ENCODE measurements at regions not wholly inside any gene's neighbourhood (a gene's known extent, or its start where the extent isn't known, plus 50 kb on each side); places are given as distances from the start of the nearest gene placed in this dataset.
"Not testable (repeated sequence)": the region's sequence is repeated elsewhere in the genome, so short reads cannot be mapped to it uniquely, and the experiment has no call there.

- Histone ChIP-seq H3K36me3 (ENCODE audit: low read depth) (no peaks in the 10 kb centered on the region), H3K9me2 (ENCODE audit: insufficient read depth) (no peaks in the 10 kb centered on the region), H3K27ac (no peak overlapping the region), H3K4me1 (replicated peaks; ENCODE audit: insufficient read depth) (no peaks in the 10 kb centered on the region), H4K20me1 (ENCODE audit: insufficient read depth) (no peaks in the 10 kb centered on the region), H3K79me2 (ENCODE audit: low read depth) (no peaks in the 10 kb centered on the region), H3K4me3 (no peak overlapping the region), H3F3A (ENCODE audit: insufficient read depth, low read depth) (no peaks in the 10 kb centered on the region), H3K27me3 (ENCODE audit: insufficient read depth, low read depth) (no peaks in the 10 kb centered on the region), H2AFZ (no peak overlapping the region), H3K9me3 (ENCODE audit: insufficient read depth, low read depth) (no peaks in the 10 kb centered on the region), H3K4me2 (no peak overlapping the region)
- TF ChIP-seq CTCF (conservative IDR thresholded peaks at IDR 0.05) (no peak), EZH2 (IDR thresholded peaks at IDR 0.05; ENCODE audit: low read depth) (no peak)
- no TSS peak for BruUV-seq (replicated peaks)
- no peak for DNase-seq
- intact Hi-C loops (cut with micrococcal nuclease; ENCODE audit: unreplicated experiment) = no loop called here
- POLR2A ChIA-PET (ENCODE audit: unreplicated experiment) = no interaction called here
- CTCF ChIA-PET = no interaction called here
Measured at GRCh38 chr14:87386524-87386923, 606.5 kb downstream of the GALC start.

- H3K9me3 ChIP-seq (ENCODE audit: insufficient read depth, low read depth) = no peaks in the 10 kb centered on the region
- H3K4me1 ChIP-seq (replicated peaks; ENCODE audit: insufficient read depth) = no peaks in the 10 kb centered on the region
- H3K4me2 ChIP-seq = no peak overlapping the region
- no peaks in the 10 kb centered on the region for H3F3A ChIP-seq (ENCODE audit: insufficient read depth, low read depth)
- BruUV-seq (replicated peaks) = no TSS peak
- no peaks in the 10 kb centered on the region for H3K27me3 ChIP-seq (ENCODE audit: insufficient read depth, low read depth)
- H3K36me3 ChIP-seq (ENCODE audit: low read depth) = no peaks in the 10 kb centered on the region
- no peak for DNase-seq
- H3K27ac ChIP-seq = no peak overlapping the region
- ChIA-PET CTCF (no interaction called here), POLR2A (ENCODE audit: unreplicated experiment) (no interaction called here)
- no peaks in the 10 kb centered on the region for H3K9me2 ChIP-seq (ENCODE audit: insufficient read depth)
- TF ChIP-seq CTCF (conservative IDR thresholded peaks at IDR 0.05) (no peak), EZH2 (IDR thresholded peaks at IDR 0.05; ENCODE audit: low read depth) (no peak)
- no peaks in the 10 kb centered on the region for H4K20me1 ChIP-seq (ENCODE audit: insufficient read depth)
- intact Hi-C loops (cut with micrococcal nuclease; ENCODE audit: unreplicated experiment) = no loop called here
- no peaks in the 10 kb centered on the region for H3K79me2 ChIP-seq (ENCODE audit: low read depth)
- no peak overlapping the region for H3K4me3 ChIP-seq
- H2AFZ ChIP-seq = no peak overlapping the region
Measured at GRCh38 chr14:87380054-87380453, 612.9 kb downstream of the GALC start.

- CTCF ChIA-PET = no interaction called here
- POLR2A ChIA-PET (ENCODE audit: unreplicated experiment) = no interaction called here
- intact Hi-C loops (cut with micrococcal nuclease; ENCODE audit: unreplicated experiment) = no loop called here
Measured at GRCh38 chr14:87368751-87369150, 624.2 kb downstream of the GALC start.

GRCh38 chr14:87360246-87360645, 632.7 kb downstream of the GALC start:
- POLR2A ChIA-PET (ENCODE audit: unreplicated experiment); H3K36me3 ChIP-seq (ENCODE audit: low read depth); H3K9me2 ChIP-seq (ENCODE audit: insufficient read depth); H3K4me1 ChIP-seq (replicated peaks; ENCODE audit: insufficient read depth); H2AFZ ChIP-seq; CTCF ChIA-PET; intact Hi-C loops (cut with micrococcal nuclease; ENCODE audit: unreplicated experiment); H4K20me1 ChIP-seq (ENCODE audit: insufficient read depth); BruUV-seq (replicated peaks); H3K27ac ChIP-seq; DNase-seq; H3K79me2 ChIP-seq (ENCODE audit: low read depth); H3K4me3 ChIP-seq; H3F3A ChIP-seq (ENCODE audit: insufficient read depth, low read depth); H3K9me3 ChIP-seq (ENCODE audit: insufficient read depth, low read depth); H3K27me3 ChIP-seq (ENCODE audit: insufficient read depth, low read depth); H3K4me2 ChIP-seq: not testable (repeated sequence)

More at GRCh38 chr14:87368751-87369150, 624.2 kb downstream of the GALC start:
- Histone ChIP-seq H3K36me3 (ENCODE audit: low read depth) (no peaks in the 10 kb centered on the region), H3K27ac (no peak overlapping the region), H3K79me2 (ENCODE audit: low read depth) (no peaks in the 10 kb centered on the region), H3F3A (ENCODE audit: insufficient read depth, low read depth) (no peaks in the 10 kb centered on the region), H3K4me3 (no peak overlapping the region), H3K9me2 (ENCODE audit: insufficient read depth) (no peaks in the 10 kb centered on the region), H3K4me1 (replicated peaks; ENCODE audit: insufficient read depth) (no peaks in the 10 kb centered on the region), H2AFZ (no peak overlapping the region), H3K27me3 (ENCODE audit: insufficient read depth, low read depth) (no peaks in the 10 kb centered on the region), H4K20me1 (ENCODE audit: insufficient read depth) (no peaks in the 10 kb centered on the region), H3K9me3 (ENCODE audit: insufficient read depth, low read depth) (no peaks in the 10 kb centered on the region), H3K4me2 (no peak overlapping the region)
- TF ChIP-seq EZH2 (IDR thresholded peaks at IDR 0.05; ENCODE audit: low read depth) (no peak), CTCF (conservative IDR thresholded peaks at IDR 0.05) (no peak)
- DNase-seq = no peak
- no TSS peak for BruUV-seq (replicated peaks)

All from PC-9 (cell line).